ENCODE measurements at regions not wholly inside any gene's neighbourhood (a gene's known extent, or its start where the extent isn't known, plus 50 kb on each side); places are given as distances from the start of the nearest gene placed in this dataset.

- Histone ChIP-seq H3K9me3 (no peaks in the 10 kb centered on the region), H3K36me3 (no peaks in the 10 kb centered on the region), H3K27me3 (no peaks in the 10 kb centered on the region), H3K4me1 (no peaks in the 10 kb centered on the region), H3K4me3 (ENCODE audit: low read depth, low read length) (no peak overlapping the region)
- DNase-seq: no peak
- TF ChIP-seq CTCF (IDR thresholded peaks at IDR 0.05; ENCODE audit: low read depth, low read length): no peak
Observed at GRCh38 chr3:84555629-84556028, 403.2 kb upstream of the CADM2 start.

- TF ChIP-seq CTCF (IDR thresholded peaks at IDR 0.05; ENCODE audit: low read depth, low read length): no peak
- no peaks in the 10 kb centered on the region for H3K4me1 ChIP-seq
- H3K27me3 ChIP-seq: no peaks in the 10 kb centered on the region
- DNase-seq: no peak
- no peaks in the 10 kb centered on the region for H3K9me3 ChIP-seq
- no peaks in the 10 kb centered on the region for H3K36me3 ChIP-seq
- no peak overlapping the region for H3K4me3 ChIP-seq (ENCODE audit: low read depth, low read length)
Observed at GRCh38 chr3:84566256-84566655, 392.5 kb upstream of the CADM2 start.

GRCh38 chr3:84567796-84568195 is 391.0 kb upstream of the CADM2 start:
- no peak for DNase-seq
- no peaks in the 10 kb centered on the region for H3K27me3 ChIP-seq
- no peak for TF ChIP-seq CTCF (IDR thresholded peaks at IDR 0.05; ENCODE audit: low read depth, low read length)

GRCh38 chr3:84573962-84574361 is 384.8 kb upstream of the CADM2 start:
- no peak for DNase-seq
- H3K27me3 ChIP-seq: no peaks in the 10 kb centered on the region
- no peaks in the 10 kb centered on the region for H3K4me1 ChIP-seq
- TF ChIP-seq CTCF (IDR thresholded peaks at IDR 0.05; ENCODE audit: low read depth, low read length): no peak
- no peaks in the 10 kb centered on the region for H3K36me3 ChIP-seq
- no peaks in the 10 kb centered on the region; the same call in 1 of the 2 replicates for H3K9me3 ChIP-seq
- H3K4me3 ChIP-seq (ENCODE audit: low read depth, low read length): no peak overlapping the region

More at GRCh38 chr3:84567796-84568195, 391.0 kb upstream of the CADM2 start:
- H3K36me3 ChIP-seq: no peaks in the 10 kb centered on the region
- H3K4me1 ChIP-seq: no peaks in the 10 kb centered on the region
- no peak overlapping the region for H3K4me3 ChIP-seq (ENCODE audit: low read depth, low read length)
- H3K9me3 ChIP-seq: no peaks in the 10 kb centered on the region

- Histone ChIP-seq H3K4me3 (ENCODE audit: low read depth, low read length) (no peak overlapping the region), H3K27me3 (no peaks in the 10 kb centered on the region), H3K36me3 (no peaks in the 10 kb centered on the region), H3K4me1 (no peaks in the 10 kb centered on the region), H3K9me3 (no peaks in the 10 kb centered on the region)
- no peak for TF ChIP-seq CTCF (IDR thresholded peaks at IDR 0.05; ENCODE audit: low read depth, low read length)
- no peak for DNase-seq
Observed at GRCh38 chr3:84586427-84586826, 372.4 kb upstream of the CADM2 start.

- H3K9me3 ChIP-seq: no peaks in the 10 kb centered on the region
- no peak overlapping the region for H3K4me3 ChIP-seq (ENCODE audit: low read depth, low read length)
- H3K27me3 ChIP-seq: no peaks in the 10 kb centered on the region
- TF ChIP-seq CTCF (IDR thresholded peaks at IDR 0.05; ENCODE audit: low read depth, low read length): no peak
- no peak for DNase-seq
- H3K4me1 ChIP-seq: no peaks in the 10 kb centered on the region
- H3K36me3 ChIP-seq: no peaks in the 10 kb centered on the region
Observed at GRCh38 chr3:84600703-84601225, 358.0 kb upstream of the CADM2 start.

Data from BE2C (cell line).